HG02678 (cell line): ENCODE measurements at regions not wholly inside any gene's neighbourhood (a gene's known extent, or its start where the extent isn't known, plus 50 kb on each side); places are given as distances from the start of the nearest gene placed in this dataset.
"Not testable (repeated sequence)": the region's sequence is repeated elsewhere in the genome, so short reads cannot be mapped to it uniquely, and the experiment has no call there.

Experiments used
- ATAC-seq: cut with Tn5 transposase; IDR thresholded peaks from one replicate; pipeline ENCODE4 v1.9.1; 2021; ENCODE audit warnings: mild to moderate bottlenecking, moderate library complexity; ENCODE audit not compliant: unreplicated experiment

DNA sequence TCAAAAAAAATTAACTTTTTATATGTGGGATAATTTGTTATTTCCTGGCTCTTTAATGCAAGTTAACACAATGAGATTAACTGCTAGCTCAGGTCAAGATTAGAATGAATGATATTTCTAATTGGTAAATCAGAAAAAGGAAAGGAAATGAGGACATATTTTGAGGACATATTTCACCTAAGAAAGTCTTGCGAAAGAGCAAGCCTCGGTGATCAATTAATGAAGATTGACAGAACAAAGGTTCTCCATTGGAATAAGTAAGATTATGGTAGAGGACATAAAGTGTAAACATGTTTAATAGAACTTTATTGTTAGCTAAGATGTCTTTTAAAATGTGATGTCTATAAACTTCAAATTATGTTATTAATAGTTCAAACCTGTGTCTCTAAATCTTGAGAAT lies 1617.8 kb downstream of the KCNT2 start:
- ATAC-seq: no peak

- ATAC-seq: no peak
These were observed 1632.3 kb downstream of the KCNT2 start for GRCh38 chr1:194975913-194976312.

DNA sequence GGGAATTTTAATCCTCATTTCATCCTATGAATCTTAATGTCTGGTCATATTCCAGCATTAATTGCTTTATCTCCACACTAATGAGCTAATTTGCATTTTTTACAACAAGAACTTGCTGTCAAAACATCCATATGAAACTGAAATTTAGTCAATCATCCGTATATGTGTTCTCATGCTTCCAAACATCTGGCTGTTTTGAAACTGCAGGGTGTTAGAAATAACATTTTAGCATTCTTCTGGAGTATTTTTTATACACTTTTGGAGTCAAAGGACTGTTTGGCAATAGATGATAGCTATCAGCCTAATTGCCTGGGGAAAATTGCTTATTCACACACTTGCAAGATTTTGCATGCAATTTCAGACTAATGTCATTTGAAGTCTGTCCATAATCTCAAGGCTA lies 1639.3 kb downstream of the KCNT2 start:
- no peak for ATAC-seq

DNA sequence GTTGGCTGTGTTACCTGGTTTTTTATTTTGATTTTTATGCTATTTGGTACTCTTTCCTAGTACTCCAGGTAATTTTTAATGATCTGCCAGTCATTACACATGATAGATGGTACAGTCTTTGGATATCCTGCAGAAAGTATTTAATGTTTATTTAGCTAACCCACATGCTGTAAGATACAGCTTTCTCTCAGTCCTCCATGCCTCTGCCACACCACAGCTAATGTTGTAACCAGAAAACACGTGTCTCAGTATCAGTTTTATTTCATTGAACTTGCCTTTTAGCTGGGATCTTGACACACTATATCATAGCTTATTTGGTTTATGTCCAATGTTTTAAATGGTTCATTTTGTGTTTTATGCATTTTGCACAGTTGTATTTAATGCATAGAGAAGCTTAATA lies 1648.4 kb downstream of the KCNT2 start:
- no peak for ATAC-seq

- no peak for ATAC-seq
These were observed 1656.1 kb downstream of the KCNT2 start for GRCh38 chr1:194952171-194952570.

DNA sequence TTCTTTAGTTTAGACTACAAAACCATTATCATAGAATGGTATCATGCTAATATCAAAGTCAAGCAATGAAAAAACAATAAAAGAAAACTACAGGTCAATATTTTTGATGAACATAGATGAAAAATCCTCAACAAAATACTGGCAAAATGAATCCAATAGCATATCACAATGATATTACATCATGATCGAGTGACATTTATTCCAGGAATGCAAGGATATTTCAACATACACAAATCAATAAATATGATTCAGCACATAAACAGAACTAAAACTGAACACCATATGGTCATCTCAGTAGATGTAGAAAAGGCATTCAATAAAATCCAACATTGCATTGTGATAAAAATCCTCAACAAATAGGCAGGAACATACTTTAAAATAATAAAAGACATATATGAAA lies 1657.7 kb downstream of the KCNT2 start:
- ATAC-seq: no peak

DNA sequence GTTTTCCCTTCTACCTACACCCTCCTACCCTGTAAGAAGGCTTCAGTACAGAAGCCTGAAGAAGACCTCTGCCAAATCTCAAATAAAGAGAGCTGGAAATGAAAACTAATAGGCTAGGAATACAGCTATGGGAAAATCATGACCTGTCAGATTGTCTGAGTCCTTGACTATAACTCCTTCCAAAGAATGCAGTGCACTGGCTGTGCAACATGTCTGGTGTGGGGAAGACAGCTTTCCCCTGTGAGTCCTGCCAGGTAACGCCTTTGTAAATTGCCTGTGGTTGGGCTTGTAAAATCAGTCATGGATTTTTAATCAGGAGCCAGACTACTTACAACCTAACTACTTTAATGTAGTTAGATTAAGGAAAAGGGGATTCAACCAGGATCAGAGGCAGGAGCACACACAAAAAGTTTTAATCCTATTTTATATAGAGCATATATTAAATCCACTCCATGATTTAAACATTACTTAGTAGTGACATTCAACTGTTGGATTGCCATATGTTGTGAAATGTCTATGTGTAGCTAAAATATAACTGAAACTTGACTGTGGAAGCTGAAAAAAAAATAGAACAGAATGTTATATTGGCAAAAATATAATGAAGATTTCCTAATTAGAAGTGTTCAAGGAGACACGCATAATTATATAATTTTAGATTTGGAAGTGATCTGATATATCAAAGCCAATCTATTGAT lies 1667.8 kb downstream of the KCNT2 start:
- ATAC-seq: no peak

DNA sequence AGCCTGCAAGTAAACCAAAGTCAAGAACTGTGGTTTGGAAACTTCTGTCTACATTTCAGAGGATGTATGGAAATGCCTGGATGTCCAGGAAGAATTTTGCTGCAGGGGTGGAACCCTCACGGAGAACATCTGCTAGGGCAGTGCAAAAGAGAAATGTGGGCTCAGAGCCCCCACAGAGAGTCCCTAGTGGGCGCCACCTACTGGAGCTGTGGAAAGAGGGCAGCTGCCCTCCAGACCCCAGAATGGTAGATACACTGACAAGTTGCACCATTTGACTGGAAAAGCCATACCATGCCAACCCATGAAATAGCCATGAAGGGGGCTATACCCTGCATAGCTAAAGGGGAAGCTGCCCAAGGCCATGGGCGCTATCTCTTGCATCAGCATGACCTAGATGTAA lies 1672.4 kb downstream of the KCNT2 start:
- no peak for ATAC-seq

DNA sequence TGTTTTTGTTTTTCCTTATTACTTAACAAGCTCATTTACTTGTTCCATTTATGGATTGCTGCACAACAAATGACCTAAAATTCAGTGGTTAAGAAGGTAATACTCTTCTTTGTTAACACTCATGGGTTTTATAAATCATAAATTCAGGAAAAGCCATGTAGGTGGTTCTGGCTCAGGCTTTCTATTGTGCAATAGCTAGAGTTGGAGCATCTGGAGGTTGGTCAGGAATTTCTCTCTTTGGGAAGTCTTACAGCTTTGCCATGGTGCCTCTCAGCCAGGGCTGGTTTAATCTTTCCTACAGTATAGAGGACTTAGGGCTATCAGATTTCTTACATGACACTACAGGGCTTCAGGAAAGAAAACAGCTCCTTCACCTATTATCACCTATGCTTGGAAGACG lies 1677.1 kb downstream of the KCNT2 start:
- no peak for ATAC-seq

DNA sequence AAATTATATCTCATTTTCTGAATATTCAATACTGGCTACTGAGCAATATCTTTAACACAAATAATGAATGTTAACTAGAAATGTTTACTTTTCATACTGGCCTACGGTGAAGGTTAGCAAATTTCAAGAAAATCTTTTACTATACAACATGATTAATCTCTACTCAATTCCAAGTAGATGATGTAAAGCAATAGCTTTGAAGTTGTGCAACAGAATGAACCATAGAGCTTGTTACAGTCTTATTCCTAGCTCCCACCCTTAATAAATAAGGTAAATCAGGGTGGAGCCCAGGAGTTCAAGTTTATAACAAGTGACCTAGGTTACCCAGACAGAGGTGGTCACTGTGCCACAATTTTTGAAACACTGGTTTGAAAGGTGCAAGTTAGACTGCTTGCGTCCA lies 1678.1 kb downstream of the KCNT2 start:
- no peak for ATAC-seq

DNA sequence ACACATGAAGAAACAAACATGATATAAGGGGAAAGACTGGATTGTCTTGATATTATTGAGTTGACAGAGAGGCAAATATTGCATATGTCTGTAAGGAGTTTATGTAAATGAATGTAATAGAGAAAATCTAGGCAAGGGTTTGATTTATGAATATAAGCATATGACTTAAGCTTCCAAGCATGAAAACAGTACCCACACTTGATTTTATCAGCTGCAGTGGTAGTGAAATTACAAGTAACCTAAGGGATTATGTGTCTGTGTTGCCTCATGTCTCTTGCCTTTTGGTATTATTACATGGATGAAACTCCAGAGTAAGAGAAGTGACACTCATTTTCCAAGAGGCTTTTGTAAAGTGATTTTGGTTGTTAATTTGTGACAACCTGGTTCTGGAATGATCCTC lies 1678.9 kb downstream of the KCNT2 start:
- ATAC-seq: no peak

DNA sequence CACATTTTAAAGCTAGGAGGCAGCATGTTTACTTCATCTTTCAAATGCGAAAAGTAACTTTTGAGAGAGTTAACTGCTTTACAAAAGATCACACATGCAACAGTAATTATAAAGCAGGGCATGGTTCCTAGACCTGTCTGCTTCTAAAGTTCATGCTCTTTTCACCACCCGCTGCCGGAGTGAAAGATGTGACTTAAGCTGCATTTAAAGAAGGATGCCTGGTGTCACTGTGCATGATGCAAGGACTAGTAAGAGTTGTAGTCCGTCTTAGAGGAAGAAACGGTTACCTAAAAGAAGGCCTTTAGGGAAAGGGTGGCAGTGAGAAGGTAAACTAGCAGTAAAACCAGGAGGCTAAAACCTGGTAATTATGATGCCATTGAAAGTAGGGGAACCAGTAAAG lies 1689.1 kb downstream of the KCNT2 start:
- ATAC-seq: no peak

DNA sequence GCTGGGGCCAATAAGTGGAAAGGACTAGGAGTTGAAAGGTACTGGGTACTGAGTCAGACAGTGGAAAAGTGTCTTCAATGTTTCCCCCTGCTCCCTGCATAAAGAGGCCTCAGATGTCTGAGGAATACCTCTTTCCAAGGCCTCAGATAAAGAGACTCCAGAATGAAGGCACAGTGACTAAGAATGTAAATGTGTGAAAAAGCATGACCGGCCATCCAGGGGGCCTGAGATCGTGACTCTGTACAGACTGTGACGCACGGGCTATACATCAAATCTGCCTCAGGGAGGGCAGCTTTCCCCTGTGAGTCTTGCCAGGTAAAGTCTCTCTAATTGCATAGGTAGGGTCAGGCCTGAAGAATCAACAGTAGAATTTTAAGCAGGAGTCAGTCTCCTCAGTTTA lies 1690.5 kb downstream of the KCNT2 start:
- ATAC-seq: no peak

GRCh38 chr1:194908643-194909042 lies 1699.6 kb downstream of the KCNT2 start:
- no peak for ATAC-seq

- no peak for ATAC-seq
These were observed 1704.7 kb downstream of the KCNT2 start for GRCh38 chr1:194903524-194903923.

DNA sequence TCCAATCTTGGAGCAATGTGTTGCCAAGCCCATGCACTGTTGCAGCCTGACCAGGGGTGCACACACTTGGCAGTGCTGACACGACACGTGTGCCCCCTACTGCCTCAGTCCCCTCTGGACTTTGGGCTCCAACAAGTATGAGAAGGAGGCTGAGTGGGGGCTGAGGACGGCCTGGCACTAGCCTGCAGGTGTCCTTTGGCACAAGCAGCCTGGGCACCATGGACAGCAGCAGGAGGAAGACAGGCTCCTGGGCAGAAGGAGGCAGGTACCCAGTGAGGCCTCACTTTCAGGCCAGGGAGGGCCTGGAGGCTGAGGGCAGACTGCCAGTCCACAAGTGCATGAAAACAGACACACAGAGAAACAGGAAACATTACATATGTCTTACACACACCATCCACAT lies 1702.9 kb upstream of the B3GALT2 start:
- no peak for ATAC-seq

DNA sequence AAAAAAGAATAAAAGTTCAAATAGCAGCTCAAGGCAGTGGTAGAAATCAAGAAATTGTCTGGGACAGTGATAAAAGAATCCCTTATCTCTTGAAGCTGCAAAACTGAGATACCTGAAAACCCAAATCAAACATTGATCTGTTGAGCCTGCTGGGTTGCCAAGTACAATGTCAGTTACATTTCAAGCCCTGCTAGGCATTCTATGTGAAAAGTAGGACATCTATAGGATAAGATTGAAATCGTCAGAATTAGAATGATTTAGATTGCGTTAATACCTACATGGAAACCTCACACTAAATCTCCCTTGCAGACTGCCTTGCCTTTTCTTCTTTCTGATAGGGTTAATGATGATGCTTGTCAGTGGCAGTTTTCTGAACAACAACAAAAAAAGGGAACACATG lies 1684.4 kb upstream of the B3GALT2 start:
- ATAC-seq: no peak

GRCh38 chr1:194866153-194866552 lies 1679.7 kb upstream of the B3GALT2 start:
- ATAC-seq: no peak

DNA sequence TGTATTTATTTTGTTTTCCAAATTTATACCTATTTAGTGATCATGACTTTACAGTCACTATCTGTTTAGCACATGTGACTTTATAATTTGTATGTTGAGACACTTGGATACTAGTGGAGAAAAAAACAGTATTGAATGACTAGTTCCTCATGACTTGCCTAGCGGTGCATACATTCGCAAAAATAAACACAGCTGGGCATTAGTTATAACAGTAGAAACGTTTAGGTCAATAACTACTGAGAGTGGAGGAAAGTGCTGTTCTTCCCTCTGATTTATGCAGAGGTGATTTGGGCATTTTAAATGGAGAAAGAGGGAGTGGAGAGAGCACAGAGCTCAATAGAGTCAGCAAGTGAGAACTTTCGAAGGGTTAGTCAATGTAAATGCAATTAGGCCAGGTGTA lies 1679.0 kb upstream of the B3GALT2 start:
- ATAC-seq: no peak

GRCh38 chr1:194862129-194862528 lies 1675.7 kb upstream of the B3GALT2 start:
- ATAC-seq: no peak

- ATAC-seq: no peak
These were observed 1674.1 kb upstream of the B3GALT2 start for GRCh38 chr1:194860248-194861201.

DNA sequence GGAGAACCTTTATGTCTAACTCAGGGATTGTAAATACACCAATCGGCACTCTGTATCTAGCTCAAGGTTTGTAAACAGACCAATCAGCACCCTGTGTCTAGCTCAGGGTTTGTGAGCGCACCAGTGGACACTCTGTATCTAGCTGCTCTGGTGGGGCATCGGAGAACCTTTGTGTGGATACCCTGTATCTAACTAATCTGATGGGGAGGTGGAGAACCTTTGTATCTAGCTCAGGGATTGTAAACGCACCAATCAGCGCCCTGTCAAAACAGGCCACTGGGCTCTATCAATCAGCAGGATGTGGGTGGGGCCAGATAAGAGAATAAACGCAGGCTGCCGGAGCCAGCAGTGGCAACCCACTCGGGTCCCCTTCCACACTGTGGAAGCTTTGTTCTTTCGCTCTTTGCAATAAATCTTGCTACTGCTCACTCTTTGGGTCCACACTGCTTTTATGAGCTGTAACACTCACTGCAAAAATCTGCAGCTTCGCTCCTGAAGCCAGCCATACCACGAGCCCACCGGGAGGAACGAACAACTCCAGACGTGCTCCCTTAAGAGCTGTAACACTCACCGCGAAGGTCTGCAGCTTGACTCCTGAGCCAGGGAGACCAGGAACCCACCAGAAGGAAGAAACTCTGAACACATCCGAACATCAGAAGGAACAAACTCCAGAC lies 1673.2 kb upstream of the B3GALT2 start:
- not testable (repeated sequence) for ATAC-seq
